ENCODE measurements at regions not wholly inside any gene's neighbourhood (a gene's known extent, or its start where the extent isn't known, plus 50 kb on each side); places are given as distances from the start of the nearest gene placed in this dataset.

DNA sequence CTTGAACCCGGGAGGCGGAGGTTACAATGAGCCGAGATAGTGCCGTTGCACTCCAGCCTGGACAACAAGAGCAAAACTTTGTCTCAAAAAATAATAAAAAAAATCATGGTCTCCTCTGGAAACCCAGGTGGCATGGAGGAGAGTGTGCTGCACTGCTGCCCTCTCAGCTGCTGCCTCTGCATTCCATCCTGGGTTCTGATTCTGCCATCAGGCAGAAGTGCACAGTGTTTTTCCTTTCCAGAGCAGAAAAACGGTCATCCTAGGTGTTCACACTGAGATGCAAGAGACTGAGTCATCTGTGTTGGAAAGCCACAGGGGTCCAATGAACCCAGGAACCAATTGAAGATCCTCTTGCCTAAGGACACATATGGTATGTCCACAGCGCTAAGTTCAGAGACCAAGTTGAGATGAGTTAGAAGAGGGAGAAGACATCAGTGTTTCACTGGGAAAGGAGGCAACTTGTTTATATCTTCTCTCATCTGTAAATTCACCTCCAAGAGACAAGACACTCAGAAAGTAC, 88.8 kb upstream of the DMRT1 start:
- Histone ChIP-seq H4K5ac (ENCODE audit: insufficient read length, low read depth, low read length) (no peak overlapping the region), H2AFZ (ENCODE audit: low read length) (no peak overlapping the region), H3K4me2 (ENCODE audit: insufficient read depth in 1 of 2, low read depth in 2 of 2, low read length in 2 of 2) (no peak overlapping the region), H2BK20ac (ENCODE audit: low read length) (no peak overlapping the region), H2BK12ac (ENCODE audit: low read depth, low read length) (no peak overlapping the region), H3K23ac (ENCODE audit: insufficient read length) (no peak overlapping the region), H3K4me1 (replicated peaks in 1 of 4; ENCODE audit: control insufficient read depth in 3 of 4, insufficient read depth in 4 of 4, low read length in 3 of 4) (peaks cover 0 to 3% (median 0%) of the 10 kb centered on the region in 4 experiments; a peak in 2 of 7 replicates), H3K79me2 (ENCODE audit: control insufficient read depth in 1 of 2, insufficient read depth in 2 of 2, low read length in 2 of 2) (no peaks in the 10 kb centered on the region), H3K27me3 (replicated peaks in 1 of 4; ENCODE audit: control insufficient read depth in 3 of 4, extremely low read depth in 1 of 4, insufficient read depth in 3 of 4, low read length in 3 of 4) (no peaks in the 10 kb centered on the region; a peak in 1 of 7 replicates), H3K4ac (replicated peaks; ENCODE audit: insufficient read length, low read depth, low read length) (no peak overlapping the region), H2BK15ac (ENCODE audit: low read length) (no peak overlapping the region), H3K79me1 (ENCODE audit: low read depth, low read length) (no peaks in the 10 kb centered on the region; the same call in 1 of the 2 replicates), H4K20me1 (replicated peaks in 1 of 2; ENCODE audit: control insufficient read depth in 1 of 2, insufficient read depth in 2 of 2, low read length in 2 of 2) (no peaks in the 10 kb centered on the region), H2BK5ac (ENCODE audit: low read depth, low read length) (no peak overlapping the region), H4K8ac (ENCODE audit: extremely low read depth, insufficient read depth, low read length) (no peak overlapping the region), H3K9ac (replicated peaks in 1 of 4; ENCODE audit: extremely low read depth in 1 of 4, low read depth in 3 of 4, low read length in 3 of 4) (no peak overlapping the region), H2AK5ac (ENCODE audit: low read depth, low read length) (no peak overlapping the region), H4K91ac (replicated peaks; ENCODE audit: insufficient read length, low read length) (no peak overlapping the region), H3K23me2 (ENCODE audit: low read depth, low read length) (no peaks in the 10 kb centered on the region), H3K4me3 (ENCODE audit: extremely low read depth in 1 of 4, insufficient read depth in 2 of 4, low read depth in 3 of 4, low read length in 4 of 4) (no peak overlapping the region), H3K36me3 (ENCODE audit: control insufficient read depth in 2 of 4, insufficient read depth in 4 of 4, low read length in 3 of 4) (no peaks in the 10 kb centered on the region), H3K18ac (ENCODE audit: extremely low read depth, low read length) (no peak overlapping the region), H3K56ac (replicated peaks; ENCODE audit: insufficient read length, low read depth, low read length) (no peak overlapping the region), H3K14ac (ENCODE audit: insufficient read length) (no peak overlapping the region), H3K9me3 (ENCODE audit: insufficient read depth in 2 of 2, low read depth in 1 of 2, low read length in 1 of 2) (no peaks in the 10 kb centered on the region), H2BK120ac (replicated peaks; ENCODE audit: low read depth, low read length) (no peak overlapping the region), H3K27ac (ENCODE audit: low read depth, low read length) (no peak overlapping the region)
- 92% methylated on average over 6 of the region's 6 CpGs; no CpG with 5 or more reads in 1 of the 2 experiments for WGBS, 2 experiments (ENCODE audit: extremely low coverage in 1 of 2, insufficient coverage in 1 of 2, insufficient read length in 1 of 2, insufficient replicate concordance in 2 of 2, low coverage in 1 of 2, low lambda C conversion rate in 2 of 2, missing lambda C conversion rate in 1 of 2)
- POLR2A ChIA-PET (ENCODE audit: partially characterized antibody), result no interaction called here
- FAIRE-seq (no peak), DNase-seq (ENCODE audit: low read depth in 1 of 2, low spot score in 2 of 2) (no peak)
- CTCF ChIA-PET (ENCODE audit: partially characterized antibody), result interaction anchor here (0.6 to 15.3 kb wide), 5 partner anchors 11 to 439 kb away, joined by 3 to 195 read pairs (median 4); no protein-coding TSS in a partner anchor

Measured in H1 (cell line).